ENCODE measurements at regions not wholly inside any gene's neighbourhood (a gene's known extent, or its start where the extent isn't known, plus 50 kb on each side); places are given as distances from the start of the nearest gene placed in this dataset.

GRCh38 chr11:95296165-95296564, 65.2 kb upstream of the SESN3 start:
- no peaks in the 10 kb centered on the region for H3K36me3 Mint-ChIP-seq (ENCODE audit: low read depth)
- H3K4me1 Mint-ChIP-seq (ENCODE audit: low read depth), result peaks cover 8% of the 10 kb centered on the region
- no peak overlapping the region for H3K4me3 Mint-ChIP-seq (ENCODE audit: unreplicated experiment)
- H3K27me3 Mint-ChIP-seq (ENCODE audit: low read depth), result peaks cover 12% of the 10 kb centered on the region
- H3K9me3 Mint-ChIP-seq (ENCODE audit: low read depth), result no peaks in the 10 kb centered on the region
- TF ChIP-seq CTCF (IDR thresholded peaks at IDR 0.05), result no peak
- no peak overlapping the region for H3K27ac Mint-ChIP-seq (ENCODE audit: unreplicated experiment)
- DNase-seq (ENCODE audit: low spot score), result no peak

DNA sequence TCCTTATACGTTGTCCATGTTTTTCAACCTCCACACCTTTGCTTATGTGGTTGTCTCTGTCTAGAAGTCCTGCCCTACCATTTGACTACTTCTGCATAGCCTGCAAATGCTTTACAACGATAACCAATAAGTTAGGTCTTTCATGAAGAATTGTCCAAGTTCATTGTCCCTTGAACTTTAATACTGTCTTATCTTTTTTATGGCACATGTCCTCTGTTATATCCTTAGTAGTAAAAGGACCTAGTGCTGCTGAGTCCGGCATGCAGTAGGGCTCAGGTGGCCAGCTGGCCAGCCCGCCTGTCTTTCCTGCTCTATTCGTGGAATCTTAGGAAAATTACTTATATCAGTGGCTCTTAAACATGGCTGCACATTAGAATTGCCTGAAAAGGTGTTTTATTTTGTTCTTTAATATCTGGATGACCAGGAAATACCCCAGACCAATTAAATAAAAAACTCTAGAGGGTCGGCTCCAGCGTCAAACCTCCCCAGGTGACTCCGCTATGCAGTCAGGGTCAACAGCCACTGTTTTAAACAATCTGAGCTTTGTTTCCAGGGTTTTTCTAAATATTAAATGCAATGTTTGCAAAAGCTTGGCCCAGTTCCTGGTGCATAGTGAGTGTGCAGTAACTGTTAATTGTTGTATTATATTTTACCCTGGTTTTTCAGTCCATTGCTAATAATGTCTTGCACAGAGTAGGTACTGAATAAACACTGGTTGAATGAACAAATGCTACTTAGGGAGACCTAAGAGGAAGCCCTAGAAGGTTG, 64.6 kb upstream of the SESN3 start:
- Mint-ChIP-seq H3K27me3 (ENCODE audit: low read depth) (peaks cover 12% of the 10 kb centered on the region), H3K4me3 (ENCODE audit: unreplicated experiment) (no peak overlapping the region), H3K36me3 (ENCODE audit: low read depth) (no peaks in the 10 kb centered on the region), H3K27ac (ENCODE audit: unreplicated experiment) (no peak overlapping the region), H3K9me3 (ENCODE audit: low read depth) (no peaks in the 10 kb centered on the region), H3K4me1 (ENCODE audit: low read depth) (peaks cover 8% of the 10 kb centered on the region)
- DNase-seq (ENCODE audit: low spot score), result no peak
- TF ChIP-seq CTCF (IDR thresholded peaks at IDR 0.05), result no peak

DNA sequence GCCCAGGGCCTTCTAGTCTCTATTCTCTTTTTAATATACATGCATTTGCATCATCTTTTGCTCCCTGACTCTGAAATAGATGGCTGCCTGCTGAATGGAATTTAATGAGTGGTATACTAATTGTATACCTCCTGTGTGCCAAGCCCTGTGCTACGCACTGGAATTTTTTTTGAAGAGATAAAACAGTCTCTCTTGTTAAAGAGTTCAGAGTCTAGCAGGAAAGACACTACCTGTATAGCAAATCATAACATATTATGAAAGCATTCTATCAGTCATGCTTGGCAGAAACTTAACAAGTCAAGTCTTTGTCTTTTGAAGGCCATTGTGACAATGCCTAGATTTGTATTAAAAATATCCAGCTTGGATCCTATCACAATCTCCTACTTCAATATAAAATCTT, 63.7 kb upstream of the SESN3 start:
- no peak for DNase-seq (ENCODE audit: low spot score)
- TF ChIP-seq CTCF (IDR thresholded peaks at IDR 0.05), result no peak
- Mint-ChIP-seq H3K27ac (ENCODE audit: unreplicated experiment) (no peak overlapping the region), H3K4me3 (ENCODE audit: unreplicated experiment) (no peak overlapping the region), H3K4me1 (ENCODE audit: low read depth) (peaks cover 8% of the 10 kb centered on the region), H3K9me3 (ENCODE audit: low read depth) (no peaks in the 10 kb centered on the region), H3K27me3 (ENCODE audit: low read depth) (peaks cover 12% of the 10 kb centered on the region), H3K36me3 (ENCODE audit: low read depth) (no peaks in the 10 kb centered on the region)

DNA sequence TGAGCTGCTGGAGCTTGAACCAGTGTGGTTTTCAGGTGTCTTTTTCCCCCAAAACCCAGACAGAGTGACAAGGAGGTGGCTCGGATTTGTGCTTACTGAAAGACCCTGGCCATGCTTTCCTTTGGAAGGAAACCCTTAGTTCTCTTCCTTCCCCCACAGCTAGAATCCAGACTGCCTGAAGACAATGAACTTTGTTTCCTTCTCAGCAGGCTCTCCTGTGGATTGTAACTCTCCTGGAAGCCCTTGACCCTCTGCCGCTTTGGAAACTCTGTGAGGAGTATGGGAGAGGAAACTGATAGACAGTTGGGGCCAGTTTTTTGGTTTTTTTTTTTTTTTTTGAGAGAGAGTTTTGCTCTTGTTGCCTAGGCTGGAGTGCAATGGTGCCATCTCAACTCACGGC, 62.1 kb upstream of the SESN3 start:
- no peaks in the 10 kb centered on the region for H3K9me3 Mint-ChIP-seq (ENCODE audit: low read depth)
- no peaks in the 10 kb centered on the region for H3K4me1 Mint-ChIP-seq (ENCODE audit: low read depth)
- no peak for TF ChIP-seq CTCF (IDR thresholded peaks at IDR 0.05)
- H3K27ac Mint-ChIP-seq (ENCODE audit: unreplicated experiment), result no peak overlapping the region
- DNase-seq (ENCODE audit: low spot score), result no peak
- no peaks in the 10 kb centered on the region for H3K36me3 Mint-ChIP-seq (ENCODE audit: low read depth)
- no peak overlapping the region for H3K4me3 Mint-ChIP-seq (ENCODE audit: unreplicated experiment)
- peaks cover 12% of the 10 kb centered on the region for H3K27me3 Mint-ChIP-seq (ENCODE audit: low read depth)

DNA sequence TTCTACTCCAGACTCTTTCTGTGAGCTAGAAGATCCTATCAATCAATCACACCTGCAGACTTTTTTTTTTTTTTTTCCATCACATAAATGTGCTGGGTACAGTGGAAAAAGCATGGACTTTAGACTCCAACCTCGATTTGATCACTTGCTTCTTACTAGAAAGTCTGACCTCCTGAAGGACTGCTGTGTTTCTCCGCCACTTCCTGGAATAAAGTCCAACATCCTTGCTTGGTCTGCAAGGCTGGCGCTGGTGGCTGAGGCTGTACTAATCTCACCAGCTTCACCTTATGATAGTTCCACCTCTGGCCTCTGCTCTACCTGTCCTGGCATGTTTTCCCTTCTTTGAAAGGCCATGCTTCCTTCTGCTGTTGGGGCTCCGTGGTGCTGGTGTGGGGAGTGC, 60.9 kb upstream of the SESN3 start:
- no peak overlapping the region for H3K27ac Mint-ChIP-seq (ENCODE audit: unreplicated experiment)
- no peaks in the 10 kb centered on the region for H3K4me1 Mint-ChIP-seq (ENCODE audit: low read depth)
- H3K27me3 Mint-ChIP-seq (ENCODE audit: low read depth), result peaks cover 12% of the 10 kb centered on the region
- H3K36me3 Mint-ChIP-seq (ENCODE audit: low read depth), result no peaks in the 10 kb centered on the region
- DNase-seq (ENCODE audit: low spot score), result no peak
- no peak for TF ChIP-seq CTCF (IDR thresholded peaks at IDR 0.05)
- H3K4me3 Mint-ChIP-seq (ENCODE audit: unreplicated experiment), result no peak overlapping the region
- H3K9me3 Mint-ChIP-seq (ENCODE audit: low read depth), result no peaks in the 10 kb centered on the region

Measured in chondrocyte (in vitro differentiated cells).